ENCODE measurements at regions not wholly inside any gene's neighbourhood (a gene's known extent, or its start where the extent isn't known, plus 50 kb on each side); places are given as distances from the start of the nearest gene placed in this dataset.
A peak's percentile ranks its signal among the peaks of the same experiment; 100 is the strongest.

GRCh38 chrX:40279091-40279430 is 181.3 kb upstream of the BCOR start:
- Histone ChIP-seq H3K36me3 (replicated peaks in 1 of 2; ENCODE audit: control insufficient read depth in 1 of 2, insufficient read depth in 2 of 2, low read length in 2 of 2) (no peaks in the 10 kb centered on the region), H3K4me3 (replicated peaks in 1 of 3; ENCODE audit: insufficient read depth in 1 of 3, low read depth in 2 of 3, low read length in 3 of 3) (no peak overlapping the region), H4K20me1 (ENCODE audit: insufficient read depth, low read length) (no peaks in the 10 kb centered on the region), H3K4me1 (ENCODE audit: insufficient read depth, low read length) (no peaks in the 10 kb centered on the region), H3K27me3 (ENCODE audit: control insufficient read depth in 1 of 2, insufficient read depth in 2 of 2, low read length in 2 of 2) (no peaks in the 10 kb centered on the region), H3K79me2 (ENCODE audit: insufficient read depth, low read length) (no peaks in the 10 kb centered on the region), H3K9me3 (ENCODE audit: low read length) (no peaks in the 10 kb centered on the region), H3K4me2 (ENCODE audit: low read depth, low read length) (no peak overlapping the region), H2AFZ (ENCODE audit: low read length) (no peak overlapping the region), H3K9ac (ENCODE audit: insufficient read depth, low read depth, low read length) (no peak overlapping the region), H3K27ac (ENCODE audit: extremely low read length, insufficient read depth, low read length) (no peak overlapping the region)
- ChIA-PET CTCF (ENCODE audit: low intra/inter-chr PET ratio, low total read pairs) (no interaction called here), POLR2A (no interaction called here)
- no peak for FAIRE-seq
- in situ Hi-C loops (cut with HindIII; ENCODE audit: extremely low pct_ligation_motif_present, low pct_unique_long_range_greater_than_20kb), result no loop called here
- intact Hi-C loops (cut with micrococcal nuclease; ENCODE audit: unreplicated experiment), result no loop called here
- TF ChIP-seq SKI (IDR thresholded peaks at IDR 0.05; ENCODE audit: partially characterized antibody) (no peak), ZNF629 (CRISPR knock-in tag; conservative IDR thresholded peaks at IDR 0.05) (0 out of 2 replicates have a peak, but pooled peaks have one; percentile 19)
- TF ChIP-seq, protein P1, sequence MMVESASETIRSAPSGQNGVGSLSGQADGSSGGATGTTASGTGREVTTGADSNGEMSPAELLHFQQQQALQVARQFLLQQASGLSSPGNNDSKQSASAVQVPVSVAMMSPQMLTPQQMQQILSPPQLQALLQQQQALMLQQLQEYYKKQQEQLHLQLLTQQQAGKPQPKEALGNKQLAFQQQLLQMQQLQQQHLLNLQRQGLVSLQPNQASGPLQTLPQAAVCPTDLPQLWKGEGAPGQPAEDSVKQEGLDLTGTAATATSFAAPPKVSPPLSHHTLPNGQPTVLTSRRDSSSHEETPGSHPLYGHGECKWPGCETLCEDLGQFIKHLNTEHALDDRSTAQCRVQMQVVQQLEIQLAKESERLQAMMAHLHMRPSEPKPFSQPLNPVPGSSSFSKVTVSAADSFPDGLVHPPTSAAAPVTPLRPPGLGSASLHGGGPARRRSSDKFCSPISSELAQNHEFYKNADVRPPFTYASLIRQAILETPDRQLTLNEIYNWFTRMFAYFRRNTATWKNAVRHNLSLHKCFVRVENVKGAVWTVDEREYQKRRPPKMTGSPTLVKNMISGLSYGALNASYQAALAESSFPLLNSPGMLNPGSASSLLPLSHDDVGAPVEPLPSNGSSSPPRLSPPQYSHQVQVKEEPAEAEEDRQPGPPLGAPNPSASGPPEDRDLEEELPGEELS (CRISPR knock-in tag; IDR thresholded peaks at IDR 0.05), result no peak
- no peak for DNase-seq (ENCODE audit: low spot score)
- WGBS (ENCODE audit: low lambda C conversion rate), result 0% methylated on average over 1 of the region's 3 CpGs
- BruUV-seq (replicated peaks), result no TSS peak
- ATAC-seq, result no peak

DNA sequence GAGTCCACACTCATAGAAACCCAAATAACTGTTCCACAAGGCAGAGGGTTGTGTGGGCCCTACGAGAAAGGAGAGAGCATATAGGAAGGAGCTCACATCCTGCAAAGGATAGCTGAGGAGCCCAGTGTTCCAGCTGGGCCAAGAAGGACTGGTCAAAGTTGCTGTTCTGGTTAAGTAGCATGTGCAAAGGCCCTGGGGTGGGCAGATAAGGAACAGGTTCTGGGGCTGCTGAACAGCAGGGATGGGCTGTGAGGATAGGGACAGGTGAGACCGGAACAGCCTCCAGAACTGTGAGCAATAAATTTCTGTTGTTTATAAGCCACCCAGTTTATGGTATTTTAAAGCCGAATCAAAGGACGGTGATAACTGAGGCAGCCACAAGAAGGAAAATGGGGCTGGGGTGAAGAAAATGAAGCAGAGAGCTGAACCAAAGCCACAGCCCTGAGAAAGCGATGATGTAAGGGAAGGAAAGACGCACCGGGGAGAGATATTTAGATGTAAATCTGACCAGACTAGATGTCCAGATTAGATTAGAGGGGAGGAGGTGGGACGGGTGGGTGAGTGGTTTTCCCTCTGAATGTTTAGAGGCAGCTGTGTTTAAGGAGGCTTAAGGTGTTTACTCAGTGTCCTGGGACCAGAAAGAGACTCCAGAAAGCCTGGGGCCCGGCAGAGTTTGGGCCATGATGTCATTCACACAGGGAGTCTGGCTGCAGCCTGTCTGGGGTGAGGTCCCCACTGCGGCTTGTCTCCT is 180.8 kb upstream of the BCOR start:
- 35% methylated on average over 9 of the region's 10 CpGs for WGBS (ENCODE audit: low lambda C conversion rate)
- no peaks in the 10 kb centered on the region for H3K4me1 ChIP-seq (ENCODE audit: insufficient read depth, low read length)
- ATAC-seq (no peak), FAIRE-seq (no peak), DNase-seq (ENCODE audit: low spot score) (no peak)
- H3K36me3 ChIP-seq (replicated peaks in 1 of 2; ENCODE audit: control insufficient read depth in 1 of 2, insufficient read depth in 2 of 2, low read length in 2 of 2), result no peaks in the 10 kb centered on the region
- no peak overlapping the region for H3K9ac ChIP-seq (ENCODE audit: insufficient read depth, low read depth, low read length)
- BruUV-seq (replicated peaks), result no TSS peak
- no peak for TF ChIP-seq SRY (CRISPR knock-in tag; IDR thresholded peaks at IDR 0.05)
- TF ChIP-seq ATRX (CRISPR knock-in tag; IDR thresholded peaks at IDR 0.05; ENCODE audit: borderline replicate concordance), result no peak
- no peak overlapping the region for H2AFZ ChIP-seq (ENCODE audit: low read length)
- no peak overlapping the region for H3K4me2 ChIP-seq (ENCODE audit: low read depth, low read length)
- H3K79me2 ChIP-seq (ENCODE audit: insufficient read depth, low read length), result no peaks in the 10 kb centered on the region
- H4K20me1 ChIP-seq (ENCODE audit: insufficient read depth, low read length), result no peaks in the 10 kb centered on the region
- H3K27me3 ChIP-seq (ENCODE audit: control insufficient read depth in 1 of 2, insufficient read depth in 2 of 2, low read length in 2 of 2), result no peaks in the 10 kb centered on the region
- no peak overlapping the region for H3K4me3 ChIP-seq (replicated peaks in 1 of 3; ENCODE audit: insufficient read depth in 1 of 3, low read depth in 2 of 3, low read length in 3 of 3)
- H3K9me3 ChIP-seq (ENCODE audit: low read length), result no peaks in the 10 kb centered on the region
- H3K27ac ChIP-seq (ENCODE audit: extremely low read length, insufficient read depth, low read length), result no peak overlapping the region
- CTCF ChIA-PET (ENCODE audit: low intra/inter-chr PET ratio, low total read pairs), result no interaction called here
- intact Hi-C loops (cut with micrococcal nuclease; ENCODE audit: unreplicated experiment) (no loop called here), in situ Hi-C loops (cut with HindIII; ENCODE audit: extremely low pct_ligation_motif_present, low pct_unique_long_range_greater_than_20kb) (no loop called here)
- POLR2A ChIA-PET, result no interaction called here

All from HepG2 (cell line).